NCI-H345 (cell line): ENCODE measurements at regions not wholly inside any gene's neighbourhood (a gene's known extent, or its start where the extent isn't known, plus 50 kb on each side); places are given as distances from the start of the nearest gene placed in this dataset.
A peak's percentile ranks its signal among the peaks of the same experiment; 100 is the strongest.
"Not testable (repeated sequence)": the region's sequence is repeated elsewhere in the genome, so short reads cannot be mapped to it uniquely, and the experiment has no call there.

Experiments used
- DNase-seq: peaks from one replicate; lab custom pipeline; 2025; lab: John Stamatoyannopoulos, UW

DNA sequence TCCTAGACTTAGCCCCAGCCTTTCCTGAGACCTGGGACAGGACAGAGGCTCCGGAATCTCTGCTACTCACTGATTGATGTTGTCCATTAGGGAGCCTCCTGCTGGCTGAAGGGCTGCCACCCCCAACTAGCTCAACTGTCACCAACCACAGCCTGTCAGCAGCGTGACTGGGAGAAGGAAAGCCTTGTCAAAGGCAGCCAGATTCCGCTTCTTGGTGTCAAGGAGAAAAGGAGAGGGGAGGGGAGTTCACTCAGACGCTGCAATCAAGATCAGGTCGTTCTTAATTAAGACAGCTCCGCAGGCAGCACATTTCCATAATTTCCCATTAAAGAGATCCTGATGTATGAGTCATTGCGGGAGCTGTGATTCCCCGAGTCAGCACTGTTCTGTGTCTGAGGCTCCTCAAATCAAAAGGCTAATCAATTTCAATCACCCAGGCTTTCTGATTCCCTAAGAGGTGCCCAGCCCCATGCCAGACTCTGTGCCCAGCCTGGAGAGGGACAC is 152.8 kb upstream of the ZBED5 start:
- no peak for DNase-seq

DNA sequence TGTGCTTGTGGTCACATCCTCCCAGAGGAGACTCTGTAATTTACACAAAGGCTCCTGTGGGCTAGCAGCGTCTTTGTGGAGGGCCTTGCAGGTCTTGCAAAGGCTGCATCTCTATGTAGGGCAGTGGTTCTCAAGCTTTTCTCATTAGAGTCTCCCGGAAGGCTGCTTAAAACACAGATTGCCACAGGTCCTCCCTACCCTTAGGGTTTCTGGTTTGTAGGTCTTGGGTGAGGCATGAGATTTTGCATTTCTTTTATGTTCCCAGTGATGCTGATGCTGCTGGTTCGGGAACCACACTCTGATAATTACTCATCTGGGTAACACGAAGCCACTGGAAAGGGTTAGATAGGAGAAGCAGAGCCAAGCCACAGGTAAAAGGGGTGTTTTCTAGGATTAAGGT is 151.3 kb upstream of the ZBED5 start:
- DNase-seq = no peak

DNA sequence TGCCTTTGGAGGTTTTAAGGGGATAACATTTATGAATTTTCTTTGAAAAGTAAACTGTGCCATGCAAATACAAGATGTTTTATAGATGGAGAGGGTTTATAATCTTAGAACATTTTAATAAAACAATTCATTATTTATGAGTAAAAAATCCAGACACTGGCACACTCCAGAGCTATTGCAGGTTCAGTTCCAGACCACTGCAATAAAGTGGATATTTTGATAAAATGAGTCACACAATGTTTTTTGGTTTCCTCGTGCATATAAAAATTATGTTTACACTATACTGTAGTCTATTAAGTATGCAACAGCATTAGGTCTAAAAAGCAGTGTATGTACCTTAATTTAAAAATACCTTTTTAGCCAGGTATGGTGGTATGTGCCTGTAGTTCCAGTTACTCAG is 146.2 kb upstream of the ZBED5 start:
- DNase-seq = no peak

DNA sequence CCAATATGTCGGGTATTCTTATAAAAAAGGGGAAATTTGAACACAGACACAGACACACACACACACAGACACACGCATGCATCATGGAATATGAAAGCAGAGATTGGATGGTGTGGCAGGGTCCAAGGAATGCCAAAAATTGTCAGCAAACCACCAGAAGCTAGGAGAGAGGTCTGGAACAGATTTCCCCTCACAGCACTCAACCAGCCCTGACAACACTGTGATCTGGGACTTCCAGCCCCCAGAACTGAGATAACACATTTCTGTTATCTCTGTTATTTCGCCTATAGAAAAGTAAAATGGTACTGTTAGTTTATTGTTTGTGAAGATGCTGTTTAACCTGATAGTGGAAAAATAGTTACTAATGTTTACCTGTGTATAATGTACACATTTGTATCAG is 145.4 kb upstream of the ZBED5 start:
- no peak for DNase-seq

DNA sequence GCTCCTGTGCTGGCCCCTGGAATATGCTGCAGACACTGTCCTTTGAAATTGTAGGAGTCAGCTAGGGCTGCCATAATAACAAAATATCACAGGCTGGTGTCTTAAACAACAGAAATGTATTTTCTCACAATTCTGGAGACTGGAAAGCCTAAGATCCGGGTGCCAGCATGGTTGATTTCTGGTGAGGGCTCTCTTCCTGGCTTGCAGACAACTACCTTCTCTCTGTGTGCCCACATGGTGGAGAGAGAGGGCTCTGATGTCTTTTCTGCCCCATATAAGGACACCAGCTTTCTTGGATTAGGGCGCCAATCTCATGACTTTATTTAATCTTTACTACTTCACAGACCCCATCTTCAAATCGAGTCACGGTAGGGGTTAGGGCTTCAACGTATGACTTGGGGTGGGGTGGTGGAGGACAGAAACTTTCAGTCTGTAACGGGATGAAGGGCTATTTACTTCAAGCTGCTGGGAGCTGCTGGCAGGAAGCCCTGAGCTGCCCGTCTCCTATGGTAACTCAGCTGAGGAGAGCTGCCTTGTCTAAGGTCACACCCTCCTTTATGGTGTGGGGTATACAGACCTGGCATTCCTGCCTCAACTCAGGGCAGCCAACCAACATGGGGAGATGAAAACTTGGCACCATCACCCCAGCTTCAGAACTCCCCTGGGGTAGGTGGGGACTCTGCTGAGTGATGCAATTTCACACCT is 142.9 kb upstream of the ZBED5 start:
- no peak for DNase-seq

DNA sequence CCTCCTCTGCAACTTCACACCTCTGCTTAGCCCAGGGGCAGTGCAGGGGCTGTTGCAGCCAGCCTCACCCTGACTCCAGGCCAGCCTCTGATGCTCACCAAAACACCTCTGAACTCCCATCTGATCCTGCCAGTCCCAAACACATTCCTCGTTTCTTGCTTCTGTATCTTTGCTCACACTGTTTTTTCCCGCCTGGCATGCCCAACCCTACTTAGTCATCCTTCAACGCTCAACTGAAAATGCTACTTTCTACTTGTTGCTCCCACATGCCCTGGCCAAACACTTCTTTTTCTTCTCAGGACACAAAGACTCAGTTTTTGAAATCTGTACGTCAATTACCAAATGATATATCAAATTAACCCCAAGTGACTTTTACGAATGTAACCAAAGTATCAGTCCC is 140.8 kb upstream of the ZBED5 start:
- no peak for DNase-seq

DNA sequence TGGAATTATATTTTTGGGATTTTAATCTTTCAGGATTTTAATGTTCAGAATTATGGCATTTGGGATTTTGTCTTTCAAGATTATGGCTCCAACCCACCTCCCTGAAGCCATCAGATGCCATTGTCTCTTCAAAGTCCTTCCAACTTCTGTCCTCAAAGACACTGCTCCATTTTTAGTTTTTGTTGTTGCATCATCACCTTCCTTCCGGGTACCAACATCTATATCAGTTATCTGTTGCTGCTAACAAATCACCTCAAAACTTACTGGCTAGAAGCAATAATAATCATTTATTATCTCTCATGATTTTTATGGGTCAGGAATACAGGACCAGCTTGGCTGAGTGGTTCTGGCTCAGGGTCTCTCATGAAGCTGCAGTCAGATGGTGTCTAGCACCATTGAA is 138.8 kb upstream of the ZBED5 start:
- no peak for DNase-seq

DNA sequence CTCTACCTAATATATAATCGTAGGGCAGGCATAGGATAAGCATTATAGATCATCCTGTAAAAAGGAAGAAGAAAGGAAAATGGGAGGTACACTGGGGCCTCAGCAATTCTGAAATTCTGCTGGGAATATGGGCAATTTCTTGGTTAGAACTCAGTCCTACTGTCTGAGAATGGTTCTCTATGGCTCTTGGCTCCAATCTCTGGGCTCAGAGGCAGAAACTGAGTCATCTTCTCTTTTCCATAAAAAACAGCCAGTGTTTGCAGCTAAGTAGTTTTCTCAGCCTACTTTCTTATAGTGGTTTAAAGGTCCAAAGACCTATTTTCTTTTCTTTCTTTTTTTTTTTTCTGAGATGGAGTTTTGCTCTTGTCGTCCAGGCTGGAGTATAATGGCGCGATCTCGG is 135.8 kb upstream of the ZBED5 start:
- DNase-seq = no peak

DNA sequence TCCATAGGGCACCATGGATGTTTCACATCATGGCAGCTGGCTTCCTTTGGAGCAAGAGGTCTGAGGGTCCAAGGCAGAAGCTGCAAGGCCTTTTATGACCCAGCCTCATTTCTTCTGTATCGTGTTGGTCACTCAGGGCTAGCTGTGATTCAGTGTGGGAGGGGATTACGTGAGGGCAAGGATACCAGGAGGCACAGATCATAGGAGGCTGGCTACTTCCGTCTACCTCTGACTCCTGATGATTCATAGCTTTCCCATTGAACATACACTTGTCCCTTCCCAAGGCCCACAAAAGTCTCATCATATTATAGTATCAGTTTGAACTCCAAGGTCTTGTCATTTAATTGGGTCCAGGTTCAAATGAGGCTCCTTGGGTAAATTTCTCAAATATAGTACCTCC is 135.3 kb upstream of the ZBED5 start:
- no peak for DNase-seq

DNA sequence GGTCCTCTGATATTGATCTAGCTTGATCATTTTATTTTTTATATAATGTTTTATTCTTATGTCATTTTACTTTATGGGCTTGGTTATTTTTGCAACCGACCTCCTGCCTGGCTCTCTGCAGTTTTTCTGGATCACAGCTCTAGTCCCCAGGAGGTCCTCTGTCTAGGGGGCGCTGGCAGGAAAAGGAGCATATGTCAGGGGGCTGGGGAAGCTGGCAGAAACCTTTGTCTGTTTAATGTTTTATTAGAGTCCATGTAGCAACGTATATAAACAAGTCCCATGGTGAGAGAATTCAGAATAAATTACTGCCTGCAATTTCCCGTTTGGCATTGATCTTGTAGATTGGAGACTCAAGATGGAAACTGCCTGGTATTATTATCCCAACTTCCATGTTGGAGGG is 133.5 kb upstream of the ZBED5 start:
- DNase-seq = no peak

DNA sequence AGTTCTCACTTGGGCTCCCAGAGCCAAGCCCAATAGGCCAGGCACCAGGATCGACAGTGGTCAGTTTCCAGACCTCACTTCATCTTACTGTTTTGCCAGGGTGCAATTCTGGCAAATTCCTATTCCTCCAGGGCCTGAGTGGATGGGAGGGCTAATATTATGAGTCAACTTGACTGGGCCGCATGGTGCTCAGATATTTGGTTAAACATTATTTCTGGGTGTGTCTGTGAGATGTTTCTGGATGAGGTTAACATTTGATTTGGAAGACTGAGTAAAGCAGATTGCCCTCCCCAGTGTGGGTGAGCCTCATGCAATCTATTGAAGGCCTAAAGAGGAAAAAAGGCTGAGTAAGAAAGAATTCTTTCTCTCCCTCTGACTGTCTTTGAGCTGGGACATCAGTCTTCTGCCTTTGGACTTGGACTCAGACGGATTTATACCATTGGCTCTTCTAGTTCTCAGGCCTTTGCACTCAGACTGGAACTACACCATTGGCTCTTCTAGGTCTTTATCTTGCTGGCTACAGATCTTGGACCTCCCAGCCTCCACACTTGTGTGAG is 132.9 kb upstream of the ZBED5 start:
- DNase-seq = no peak

DNA sequence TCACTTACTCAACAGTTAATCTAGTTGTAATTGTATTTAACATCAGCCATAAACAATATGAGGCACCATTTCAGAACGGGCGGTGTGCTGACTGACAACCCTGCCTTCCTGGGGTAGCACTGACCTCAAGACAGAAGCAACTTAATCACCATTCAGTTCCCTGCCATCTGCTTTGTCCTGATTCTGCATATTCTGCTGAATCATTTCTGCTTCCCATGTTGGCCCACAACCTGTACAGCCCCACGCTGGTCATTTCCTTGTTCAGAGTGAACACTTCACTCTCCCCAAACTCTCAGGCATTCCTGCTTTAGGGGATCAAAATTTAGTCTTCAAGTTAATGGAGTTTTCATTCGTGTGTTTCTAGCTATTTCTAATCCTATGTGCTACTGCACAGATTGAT is 132.3 kb upstream of the ZBED5 start:
- no peak for DNase-seq

DNA sequence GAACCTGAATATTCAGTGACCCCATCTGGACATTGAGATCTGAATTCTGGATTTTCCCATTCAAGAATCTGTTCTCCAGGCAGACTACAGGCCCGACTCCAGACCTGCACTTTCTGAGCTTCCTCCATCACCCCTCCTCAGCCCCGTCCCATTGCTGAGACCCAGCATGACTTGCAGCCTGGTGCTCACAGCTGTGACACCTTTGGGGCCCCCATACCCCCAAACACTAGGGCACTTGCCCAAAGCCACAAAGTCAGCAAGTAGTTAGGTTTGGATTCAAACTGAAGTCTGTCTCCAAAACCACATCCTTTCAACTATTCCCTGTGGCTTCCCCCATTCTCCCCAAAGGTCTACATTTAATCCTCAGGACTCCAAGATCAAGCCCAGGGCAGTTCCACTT is 128.2 kb upstream of the ZBED5 start:
- no peak for DNase-seq

DNA sequence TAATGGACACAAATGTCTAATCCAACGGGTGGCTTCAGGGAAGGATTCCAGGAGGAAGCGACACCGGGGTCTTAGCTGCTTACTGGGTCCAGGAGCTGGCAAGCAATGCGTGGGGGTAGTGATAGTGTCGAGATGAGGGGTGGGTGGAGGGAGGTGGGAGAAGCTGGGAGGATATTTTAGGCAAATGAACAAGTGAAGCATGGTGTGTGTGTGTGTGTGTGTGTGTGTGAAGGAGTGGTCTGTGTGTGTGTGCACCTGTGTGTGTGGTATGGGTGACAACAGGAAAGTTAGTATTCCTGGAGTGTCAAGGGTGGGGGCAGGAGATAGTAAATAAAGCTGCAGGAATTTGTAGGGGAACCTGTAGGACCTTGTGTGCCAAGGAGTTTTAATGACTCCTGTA is 126.9 kb upstream of the ZBED5 start:
- no peak for DNase-seq

DNA sequence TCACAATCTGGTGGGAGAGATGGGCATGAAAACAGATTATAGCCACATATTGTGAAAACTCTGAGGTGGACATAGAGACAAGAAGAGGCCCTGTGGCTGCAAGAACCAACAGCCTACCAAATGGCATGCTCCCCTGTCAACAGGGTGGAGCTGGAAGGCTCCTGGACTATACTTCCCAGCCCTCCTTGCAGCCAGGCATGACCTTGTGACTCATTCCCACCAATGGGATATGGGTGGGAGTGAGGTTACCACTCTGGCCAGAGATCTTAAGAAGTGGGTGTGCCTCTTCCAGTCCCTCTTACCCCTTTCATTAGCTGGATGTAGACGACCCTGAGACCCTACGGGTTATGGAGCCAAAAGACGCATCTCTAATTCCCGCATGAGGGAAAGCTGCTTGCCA is 126.4 kb upstream of the ZBED5 start:
- DNase-seq = no peak

DNA sequence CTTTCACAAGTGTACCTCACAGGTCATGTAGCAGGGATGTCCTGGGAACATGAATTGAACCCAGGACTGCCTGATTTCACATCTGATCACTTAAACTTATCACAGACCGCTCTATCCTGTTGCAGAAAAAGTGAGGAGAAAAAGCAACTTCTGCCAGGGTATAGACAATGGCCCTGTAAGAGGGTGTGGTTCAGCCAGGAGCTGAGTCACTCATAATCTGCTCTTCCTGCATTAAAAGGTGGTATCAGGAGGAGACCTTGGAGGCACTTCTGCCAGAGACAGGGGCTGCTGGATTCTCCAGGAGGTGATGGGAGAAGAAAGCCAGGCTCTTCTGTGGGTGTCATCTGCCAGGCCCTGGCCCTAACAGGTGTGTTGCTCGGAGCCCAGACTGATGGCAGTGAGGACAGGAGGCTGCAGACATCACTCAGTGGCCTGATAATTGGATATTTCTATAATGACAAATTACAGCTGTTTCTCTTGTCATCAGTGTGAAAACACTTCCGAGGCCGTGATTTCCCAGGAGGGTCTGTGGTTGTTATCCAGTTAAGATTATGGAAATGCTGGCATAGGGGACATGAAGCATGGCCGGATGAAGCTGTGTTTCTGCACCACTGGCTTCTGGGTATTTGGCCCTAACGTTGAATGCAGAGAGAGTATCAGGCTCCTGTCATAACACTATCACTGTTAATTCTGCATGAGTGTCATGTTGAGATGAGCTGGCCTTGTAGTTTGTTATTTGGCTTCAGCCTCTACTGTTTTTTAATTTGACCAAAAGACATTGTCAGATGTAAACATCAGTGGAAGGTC is 125.1 kb upstream of the ZBED5 start:
- DNase-seq = no peak

DNA sequence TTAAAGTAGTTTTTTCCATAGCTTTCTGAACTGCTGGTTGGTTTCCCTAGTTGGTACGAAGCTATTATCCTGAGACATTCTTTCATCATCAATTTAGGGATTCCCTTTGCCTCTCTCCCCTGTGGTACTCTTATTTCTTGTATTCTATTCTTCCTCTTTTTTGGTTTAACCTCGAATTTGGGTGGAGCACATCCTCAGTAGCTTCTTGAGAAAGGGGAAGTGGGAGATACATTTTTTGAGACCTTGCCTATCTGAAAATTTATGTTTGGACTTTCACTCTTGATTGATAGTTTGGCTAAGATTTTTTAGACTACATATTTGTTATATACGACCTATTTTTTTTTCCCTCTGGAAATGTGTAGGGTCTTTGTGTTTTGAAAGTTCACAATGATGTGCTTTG is 121.7 kb upstream of the ZBED5 start:
- no peak for DNase-seq

DNA sequence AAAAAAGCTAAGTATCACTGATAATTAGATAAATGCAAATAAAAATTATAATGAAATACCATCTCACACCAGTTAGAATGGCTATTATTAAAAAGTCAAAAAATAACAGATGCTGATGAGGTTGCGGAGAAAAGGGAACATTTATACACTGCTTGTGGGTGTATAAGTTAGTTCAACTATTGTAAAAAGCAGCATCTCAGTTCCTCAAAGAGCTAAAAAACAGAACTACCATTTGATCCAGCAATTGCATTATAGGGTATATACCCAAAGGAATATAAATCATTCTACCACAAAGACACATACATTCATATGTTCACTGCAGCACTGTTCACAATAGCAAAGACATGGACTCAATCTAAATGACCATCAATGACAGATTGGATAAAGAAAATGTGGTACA is 120.3 kb upstream of the ZBED5 start:
- DNase-seq = no peak

DNA sequence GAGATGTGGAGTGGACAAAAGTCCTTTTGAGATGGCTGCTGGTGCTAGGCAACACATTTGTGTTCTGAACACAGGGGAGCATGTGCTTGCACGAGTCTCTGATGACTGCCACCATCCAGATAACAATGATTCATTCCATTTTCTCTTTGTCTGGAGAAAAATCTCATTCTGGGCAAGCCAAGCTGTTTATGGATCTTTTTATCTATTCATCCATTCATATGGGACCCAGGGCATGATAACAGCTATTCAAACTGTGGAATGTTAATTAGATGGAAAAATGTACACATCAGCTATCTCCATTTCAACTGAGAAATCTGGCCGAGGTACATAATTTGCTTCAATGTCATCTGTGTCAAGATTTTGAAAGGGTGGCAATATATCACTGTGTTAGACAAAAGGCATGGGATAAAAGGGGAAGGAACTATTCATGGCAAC is 117.5 kb upstream of the ZBED5 start:
- peak; percentile 12 for DNase-seq

DNA sequence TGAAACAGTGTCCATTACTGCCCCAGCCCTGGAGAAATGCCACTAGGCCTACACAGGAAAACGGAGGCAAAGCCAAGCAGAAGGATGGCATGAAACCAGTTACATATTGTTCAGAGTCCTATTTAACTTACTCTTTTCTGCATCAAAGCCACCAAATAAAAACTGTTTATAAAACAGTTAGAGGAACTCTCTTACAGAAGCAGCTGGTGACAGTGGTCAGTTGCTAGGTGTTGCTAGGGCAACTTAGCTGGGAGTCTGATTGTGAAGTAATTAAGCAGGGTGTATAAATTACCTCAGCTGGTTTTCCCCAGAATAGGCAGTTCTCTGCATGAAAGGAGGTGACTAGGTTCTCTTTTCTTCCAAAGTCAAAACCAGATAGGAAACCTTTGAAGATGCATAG is 115.6 kb upstream of the ZBED5 start:
- DNase-seq = peak; percentile 46

DNA sequence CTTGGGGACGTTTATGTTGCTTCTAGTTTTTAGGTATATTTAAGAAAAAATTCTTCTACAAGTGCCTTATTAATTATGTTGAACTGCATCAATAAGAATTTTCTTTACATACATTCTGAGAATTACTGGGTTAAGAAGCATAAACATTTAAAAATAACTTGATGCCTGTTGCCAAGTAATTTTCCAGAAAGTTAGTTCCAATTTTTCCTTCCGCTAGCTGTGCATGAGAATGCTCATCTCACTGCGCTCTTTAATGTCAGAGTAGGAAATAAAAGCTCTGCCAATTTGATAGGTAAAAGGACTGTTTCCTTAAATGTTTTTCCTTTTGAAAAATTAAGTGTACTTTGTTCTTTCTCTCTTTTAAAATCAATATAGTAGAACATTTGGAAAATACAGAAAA is 113.1 kb upstream of the ZBED5 start:
- no peak for DNase-seq

DNA sequence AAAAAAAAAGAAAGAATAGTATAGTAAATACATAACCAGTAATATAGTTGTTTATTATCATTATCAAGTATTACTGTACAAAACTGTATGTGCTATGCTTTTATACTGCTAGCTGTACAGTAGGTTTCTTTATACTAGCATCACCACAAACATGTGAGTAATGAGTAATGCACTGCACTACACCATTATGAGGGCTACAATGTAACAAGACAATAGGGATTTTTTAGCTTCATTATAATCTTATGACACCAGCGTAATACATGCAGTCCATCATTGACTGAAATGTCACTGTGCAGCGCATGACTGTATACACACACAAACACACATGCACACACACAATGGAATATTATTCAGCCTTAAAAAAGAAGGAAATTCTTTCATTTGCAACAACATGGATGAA is 111.5 kb upstream of the ZBED5 start:
- no peak for DNase-seq

DNA sequence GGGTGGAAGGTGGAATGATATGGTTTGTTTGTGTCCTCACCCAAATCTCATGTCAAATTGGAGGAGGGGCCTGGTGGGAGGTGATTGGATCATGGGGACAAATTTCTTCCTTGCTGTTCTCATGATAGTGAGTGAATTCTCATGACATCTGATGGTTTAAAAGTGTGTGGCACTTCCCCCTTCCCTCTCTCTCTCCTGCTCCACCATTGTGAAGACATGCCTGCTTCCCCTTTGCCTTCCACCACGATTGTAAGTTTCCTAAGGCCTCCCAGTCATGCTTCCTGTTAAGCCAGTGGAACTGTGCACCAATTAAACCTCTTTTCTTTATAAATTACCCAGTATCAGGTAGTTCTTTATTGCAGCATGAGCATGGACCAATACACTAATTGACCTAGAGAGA is 99.0 kb upstream of the ZBED5 start:
- not testable (repeated sequence) for DNase-seq
